HL-60 (cell line): ENCODE measurements at regions not wholly inside any gene's neighbourhood (a gene's known extent, or its start where the extent isn't known, plus 50 kb on each side); places are given as distances from the start of the nearest gene placed in this dataset.

Experiments
- DNase-seq, 2 experiments: peaks; one replicate each; pipeline ENCODE4 v3.0.0-alpha.2; 2010 to 2020; ENCODE audit warnings: low read depth in 1 of 2, low spot score in 1 of 2
- H3K27ac ChIP-seq: fragments of 250-450 bp; sonication (Bioruptor Pico); replicated peaks from 2 replicates; pipeline ENCODE4 v1.5.1; 2020; ENCODE audit warnings: mild to moderate bottlenecking, moderate library complexity
- H3K27me3 ChIP-seq: fragments of 250-450 bp; sonication (Bioruptor Pico); 2 replicates; pipeline ENCODE4 v1.5.1; 2021; ENCODE audit warnings: mild to moderate bottlenecking, moderate library complexity; ENCODE audit not compliant: insufficient read depth, poor library complexity, severe bottlenecking
- H3K4me3 ChIP-seq: replicated peaks from 2 replicates; pipeline ENCODE4 v1.5.1; 2011; ENCODE audit warnings: mild to moderate bottlenecking, control low read depth, low read length; ENCODE audit not compliant: insufficient read depth
- GABPA ChIP-seq: IDR thresholded peaks from 2 replicates; pipeline ENCODE4 v1.6.1; 2012; ENCODE audit warnings: low read depth
- POLR2AphosphoS5 ChIP-seq: IDR thresholded peaks from 2 replicates; pipeline ENCODE4 v1.6.1; 2012; ENCODE audit warnings: low read depth
- SPI1 ChIP-seq: IDR thresholded peaks from 2 replicates; pipeline ENCODE4 v1.6.1; 2012; ENCODE audit warnings: low read depth, mild to moderate bottlenecking, borderline replicate concordance
- TF ChIP-seq, protein P1 (sequence below): IDR thresholded peaks from one replicate; pipeline ENCODE4 v1.5.1; 2011; ENCODE audit warnings: low read length, control low read depth, inconsistent platforms; ENCODE audit not compliant: insufficient read depth
- TF ChIP-seq, protein P2 (sequence below): IDR thresholded peaks from 2 replicates; pipeline ENCODE4 v1.6.1; 2012; ENCODE audit warnings: low read depth; ENCODE audit not compliant: insufficient replicate concordance

DNA sequence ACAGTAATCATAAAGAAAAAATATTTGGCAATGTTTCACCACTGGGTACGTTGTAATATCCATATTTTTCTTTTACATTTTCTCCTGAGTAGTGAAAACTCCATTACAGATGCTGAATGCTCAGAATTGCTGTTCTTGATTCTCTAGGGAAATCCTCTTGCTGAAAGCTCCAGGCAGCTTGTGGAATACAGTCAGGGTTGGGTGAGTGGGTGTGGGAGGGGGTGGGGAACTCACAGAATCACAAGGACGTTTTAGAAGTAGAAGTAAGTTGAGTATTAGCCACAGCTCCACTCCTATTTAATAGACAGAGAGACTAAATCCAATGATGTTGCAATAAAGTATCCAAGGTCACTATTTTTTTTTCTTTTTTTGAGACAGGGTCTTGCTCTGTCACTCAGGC, 1270.9 kb downstream of the TYW1 start:
- H3K4me3 ChIP-seq, result no peak overlapping the region
- DNase-seq, result no peak
- H3K27me3 ChIP-seq, result no peaks in the 10 kb centered on the region
- no peak overlapping the region for H3K27ac ChIP-seq
- no peak for TF ChIP-seq SPI1
- TF ChIP-seq, protein P1, sequence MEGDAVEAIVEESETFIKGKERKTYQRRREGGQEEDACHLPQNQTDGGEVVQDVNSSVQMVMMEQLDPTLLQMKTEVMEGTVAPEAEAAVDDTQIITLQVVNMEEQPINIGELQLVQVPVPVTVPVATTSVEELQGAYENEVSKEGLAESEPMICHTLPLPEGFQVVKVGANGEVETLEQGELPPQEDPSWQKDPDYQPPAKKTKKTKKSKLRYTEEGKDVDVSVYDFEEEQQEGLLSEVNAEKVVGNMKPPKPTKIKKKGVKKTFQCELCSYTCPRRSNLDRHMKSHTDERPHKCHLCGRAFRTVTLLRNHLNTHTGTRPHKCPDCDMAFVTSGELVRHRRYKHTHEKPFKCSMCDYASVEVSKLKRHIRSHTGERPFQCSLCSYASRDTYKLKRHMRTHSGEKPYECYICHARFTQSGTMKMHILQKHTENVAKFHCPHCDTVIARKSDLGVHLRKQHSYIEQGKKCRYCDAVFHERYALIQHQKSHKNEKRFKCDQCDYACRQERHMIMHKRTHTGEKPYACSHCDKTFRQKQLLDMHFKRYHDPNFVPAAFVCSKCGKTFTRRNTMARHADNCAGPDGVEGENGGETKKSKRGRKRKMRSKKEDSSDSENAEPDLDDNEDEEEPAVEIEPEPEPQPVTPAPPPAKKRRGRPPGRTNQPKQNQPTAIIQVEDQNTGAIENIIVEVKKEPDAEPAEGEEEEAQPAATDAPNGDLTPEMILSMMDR, result no peak
- TF ChIP-seq GABPA, result no peak
- TF ChIP-seq, protein P2, sequence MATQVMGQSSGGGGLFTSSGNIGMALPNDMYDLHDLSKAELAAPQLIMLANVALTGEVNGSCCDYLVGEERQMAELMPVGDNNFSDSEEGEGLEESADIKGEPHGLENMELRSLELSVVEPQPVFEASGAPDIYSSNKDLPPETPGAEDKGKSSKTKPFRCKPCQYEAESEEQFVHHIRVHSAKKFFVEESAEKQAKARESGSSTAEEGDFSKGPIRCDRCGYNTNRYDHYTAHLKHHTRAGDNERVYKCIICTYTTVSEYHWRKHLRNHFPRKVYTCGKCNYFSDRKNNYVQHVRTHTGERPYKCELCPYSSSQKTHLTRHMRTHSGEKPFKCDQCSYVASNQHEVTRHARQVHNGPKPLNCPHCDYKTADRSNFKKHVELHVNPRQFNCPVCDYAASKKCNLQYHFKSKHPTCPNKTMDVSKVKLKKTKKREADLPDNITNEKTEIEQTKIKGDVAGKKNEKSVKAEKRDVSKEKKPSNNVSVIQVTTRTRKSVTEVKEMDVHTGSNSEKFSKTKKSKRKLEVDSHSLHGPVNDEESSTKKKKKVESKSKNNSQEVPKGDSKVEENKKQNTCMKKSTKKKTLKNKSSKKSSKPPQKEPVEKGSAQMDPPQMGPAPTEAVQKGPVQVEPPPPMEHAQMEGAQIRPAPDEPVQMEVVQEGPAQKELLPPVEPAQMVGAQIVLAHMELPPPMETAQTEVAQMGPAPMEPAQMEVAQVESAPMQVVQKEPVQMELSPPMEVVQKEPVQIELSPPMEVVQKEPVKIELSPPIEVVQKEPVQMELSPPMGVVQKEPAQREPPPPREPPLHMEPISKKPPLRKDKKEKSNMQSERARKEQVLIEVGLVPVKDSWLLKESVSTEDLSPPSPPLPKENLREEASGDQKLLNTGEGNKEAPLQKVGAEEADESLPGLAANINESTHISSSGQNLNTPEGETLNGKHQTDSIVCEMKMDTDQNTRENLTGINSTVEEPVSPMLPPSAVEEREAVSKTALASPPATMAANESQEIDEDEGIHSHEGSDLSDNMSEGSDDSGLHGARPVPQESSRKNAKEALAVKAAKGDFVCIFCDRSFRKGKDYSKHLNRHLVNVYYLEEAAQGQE, result no peak
- no peak for TF ChIP-seq POLR2AphosphoS5

DNA sequence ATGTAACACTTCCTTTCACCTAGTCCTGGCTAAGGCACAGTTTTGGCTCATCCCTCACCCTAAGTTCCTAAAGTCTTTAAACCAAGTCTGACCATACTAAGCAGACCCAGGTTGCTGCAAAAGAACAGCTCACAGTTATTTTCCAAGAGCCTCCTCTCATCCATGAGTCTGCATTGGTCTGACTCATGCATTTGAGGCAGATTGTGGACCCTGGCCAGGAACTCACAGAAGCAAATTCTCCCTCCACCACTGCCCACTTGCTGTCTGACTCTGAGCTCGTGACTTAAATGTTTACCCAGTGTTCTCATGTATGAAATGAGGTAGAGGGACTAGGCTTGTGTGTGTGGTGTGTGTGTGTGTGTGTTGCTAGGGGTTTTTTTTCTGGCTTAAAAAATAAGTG, 1272.8 kb downstream of the TYW1 start:
- no peak overlapping the region for H3K4me3 ChIP-seq
- TF ChIP-seq, protein P2, result no peak
- TF ChIP-seq SPI1 (no peak), GABPA (no peak), POLR2AphosphoS5 (no peak)
- TF ChIP-seq, protein P1, result no peak
- DNase-seq, result no peak
- H3K27me3 ChIP-seq, result no peaks in the 10 kb centered on the region
- no peak overlapping the region for H3K27ac ChIP-seq

DNA sequence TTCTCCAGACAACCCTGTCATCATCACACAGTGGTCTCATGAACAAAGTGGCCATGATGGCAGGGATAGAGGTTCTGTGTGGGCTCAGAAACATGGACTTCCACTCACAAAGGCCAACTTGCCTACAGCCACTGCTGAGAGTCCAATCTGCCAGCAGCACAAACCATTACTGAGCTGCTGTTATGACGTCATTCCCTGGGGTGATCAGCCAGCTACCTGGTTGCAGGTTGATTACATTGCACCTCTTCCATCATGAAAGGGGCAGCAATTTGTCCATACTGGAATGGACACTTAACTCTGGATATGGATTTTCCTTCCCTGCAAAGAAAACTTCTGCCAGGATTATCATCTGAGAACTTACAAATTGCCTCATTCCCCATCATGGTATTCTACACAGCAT, 1275.9 kb downstream of the TYW1 start:
- TF ChIP-seq, protein P1, result no peak
- TF ChIP-seq POLR2AphosphoS5 (no peak), GABPA (no peak), SPI1 (no peak)
- TF ChIP-seq, protein P2, result no peak
- no peak for DNase-seq
- Histone ChIP-seq H3K27me3 (no peaks in the 10 kb centered on the region), H3K27ac (no peak overlapping the region), H3K4me3 (no peak overlapping the region)
